ENCODE measurements at regions not wholly inside any gene's neighbourhood (a gene's known extent, or its start where the extent isn't known, plus 50 kb on each side); places are given as distances from the start of the nearest gene placed in this dataset.

DNA sequence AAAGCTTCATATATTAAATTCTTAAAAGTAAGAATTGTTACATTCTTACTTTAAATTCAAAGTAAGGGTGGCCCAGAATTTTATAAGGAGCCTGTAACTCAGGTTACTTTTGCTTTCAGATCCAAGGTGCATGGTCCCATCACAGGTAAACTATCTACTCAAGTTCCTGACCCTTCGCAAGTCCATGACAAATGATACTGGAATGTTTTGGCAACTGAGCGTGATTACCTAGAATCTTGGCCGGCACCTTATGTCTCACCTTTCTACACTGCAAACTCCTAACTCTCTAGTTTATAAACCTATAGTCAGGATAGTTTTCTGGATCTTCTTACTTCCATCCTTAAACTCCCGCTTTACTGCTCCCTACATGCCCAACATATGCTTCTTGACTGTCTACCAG lies 67.9 kb upstream of the HMGN3 start (continued):
- TF ChIP-seq MNT (conservative IDR thresholded peaks at IDR 0.05) (no peak), ZKSCAN8 (CRISPR knock-in tag; IDR thresholded peaks at IDR 0.05) (no peak), LARP7 (IDR thresholded peaks at IDR 0.05) (no peak), ZNF830 (CRISPR knock-in tag; IDR thresholded peaks at IDR 0.05) (no peak), PREB (CRISPR knock-in tag; IDR thresholded peaks at IDR 0.05) (no peak)
- TF ChIP-seq, protein P1, sequence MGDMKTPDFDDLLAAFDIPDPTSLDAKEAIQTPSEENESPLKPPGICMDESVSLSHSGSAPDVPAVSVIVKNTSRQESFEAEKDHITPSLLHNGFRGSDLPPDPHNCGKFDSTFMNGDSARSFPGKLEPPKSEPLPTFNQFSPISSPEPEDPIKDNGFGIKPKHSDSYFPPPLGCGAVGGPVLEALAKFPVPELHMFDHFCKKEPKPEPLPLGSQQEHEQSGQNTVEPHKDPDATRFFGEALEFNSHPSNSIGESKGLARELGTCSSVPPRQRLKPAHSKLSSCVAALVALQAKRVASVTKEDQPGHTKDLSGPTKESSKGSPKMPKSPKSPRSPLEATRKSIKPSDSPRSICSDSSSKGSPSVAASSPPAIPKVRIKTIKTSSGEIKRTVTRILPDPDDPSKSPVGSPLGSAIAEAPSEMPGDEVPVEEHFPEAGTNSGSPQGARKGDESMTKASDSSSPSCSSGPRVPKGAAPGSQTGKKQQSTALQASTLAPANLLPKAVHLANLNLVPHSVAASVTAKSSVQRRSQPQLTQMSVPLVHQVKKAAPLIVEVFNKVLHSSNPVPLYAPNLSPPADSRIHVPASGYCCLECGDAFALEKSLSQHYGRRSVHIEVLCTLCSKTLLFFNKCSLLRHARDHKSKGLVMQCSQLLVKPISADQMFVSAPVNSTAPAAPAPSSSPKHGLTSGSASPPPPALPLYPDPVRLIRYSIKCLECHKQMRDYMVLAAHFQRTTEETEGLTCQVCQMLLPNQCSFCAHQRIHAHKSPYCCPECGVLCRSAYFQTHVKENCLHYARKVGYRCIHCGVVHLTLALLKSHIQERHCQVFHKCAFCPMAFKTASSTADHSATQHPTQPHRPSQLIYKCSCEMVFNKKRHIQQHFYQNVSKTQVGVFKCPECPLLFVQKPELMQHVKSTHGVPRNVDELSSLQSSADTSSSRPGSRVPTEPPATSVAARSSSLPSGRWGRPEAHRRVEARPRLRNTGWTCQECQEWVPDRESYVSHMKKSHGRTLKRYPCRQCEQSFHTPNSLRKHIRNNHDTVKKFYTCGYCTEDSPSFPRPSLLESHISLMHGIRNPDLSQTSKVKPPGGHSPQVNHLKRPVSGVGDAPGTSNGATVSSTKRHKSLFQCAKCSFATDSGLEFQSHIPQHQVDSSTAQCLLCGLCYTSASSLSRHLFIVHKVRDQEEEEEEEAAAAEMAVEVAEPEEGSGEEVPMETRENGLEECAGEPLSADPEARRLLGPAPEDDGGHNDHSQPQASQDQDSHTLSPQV (IDR thresholded peaks at IDR 0.05), result no peak
- TF ChIP-seq, protein P2, sequence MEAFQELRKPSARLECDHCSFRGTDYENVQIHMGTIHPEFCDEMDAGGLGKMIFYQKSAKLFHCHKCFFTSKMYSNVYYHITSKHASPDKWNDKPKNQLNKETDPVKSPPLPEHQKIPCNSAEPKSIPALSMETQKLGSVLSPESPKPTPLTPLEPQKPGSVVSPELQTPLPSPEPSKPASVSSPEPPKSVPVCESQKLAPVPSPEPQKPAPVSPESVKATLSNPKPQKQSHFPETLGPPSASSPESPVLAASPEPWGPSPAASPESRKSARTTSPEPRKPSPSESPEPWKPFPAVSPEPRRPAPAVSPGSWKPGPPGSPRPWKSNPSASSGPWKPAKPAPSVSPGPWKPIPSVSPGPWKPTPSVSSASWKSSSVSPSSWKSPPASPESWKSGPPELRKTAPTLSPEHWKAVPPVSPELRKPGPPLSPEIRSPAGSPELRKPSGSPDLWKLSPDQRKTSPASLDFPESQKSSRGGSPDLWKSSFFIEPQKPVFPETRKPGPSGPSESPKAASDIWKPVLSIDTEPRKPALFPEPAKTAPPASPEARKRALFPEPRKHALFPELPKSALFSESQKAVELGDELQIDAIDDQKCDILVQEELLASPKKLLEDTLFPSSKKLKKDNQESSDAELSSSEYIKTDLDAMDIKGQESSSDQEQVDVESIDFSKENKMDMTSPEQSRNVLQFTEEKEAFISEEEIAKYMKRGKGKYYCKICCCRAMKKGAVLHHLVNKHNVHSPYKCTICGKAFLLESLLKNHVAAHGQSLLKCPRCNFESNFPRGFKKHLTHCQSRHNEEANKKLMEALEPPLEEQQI (IDR thresholded peaks at IDR 0.05), result no peak

All from K562 (cell line).